ENCODE measurements at regions not wholly inside any gene's neighbourhood (a gene's known extent, or its start where the extent isn't known, plus 50 kb on each side); places are given as distances from the start of the nearest gene placed in this dataset.

GRCh38 chr20:63114006-63114692, 101.8 kb downstream of the YTHDF1 start:
- TF ChIP-seq CEBPB (IDR thresholded peaks at IDR 0.05) (no peak), YY1 (IDR thresholded peaks at IDR 0.05; ENCODE audit: low read depth) (no peak), RAD21 (IDR thresholded peaks at IDR 0.05; ENCODE audit: low read depth) (no peak), TAF1 (IDR thresholded peaks at IDR 0.05; ENCODE audit: low read depth) (no peak), NFIC (IDR thresholded peaks at IDR 0.05) (no peak), FOXM1 (IDR thresholded peaks at IDR 0.05; ENCODE audit: borderline replicate concordance, low read depth) (no peak), TEAD4 (IDR thresholded peaks at IDR 0.05) (no peak), CREB1 (IDR thresholded peaks at IDR 0.05; ENCODE audit: low read depth) (no peak), TCF12 (IDR thresholded peaks at IDR 0.05; ENCODE audit: low read depth) (no peak), REST (IDR thresholded peaks at IDR 0.05; ENCODE audit: low read depth) (no peak), EGR1 (IDR thresholded peaks at IDR 0.05) (no peak), EP300 (IDR thresholded peaks at IDR 0.05; ENCODE audit: borderline replicate concordance) (no peak), ZBTB7A (IDR thresholded peaks at IDR 0.05; ENCODE audit: low read depth) (no peak), USF1 (IDR thresholded peaks at IDR 0.05) (no peak)
- TF ChIP-seq, protein P1, sequence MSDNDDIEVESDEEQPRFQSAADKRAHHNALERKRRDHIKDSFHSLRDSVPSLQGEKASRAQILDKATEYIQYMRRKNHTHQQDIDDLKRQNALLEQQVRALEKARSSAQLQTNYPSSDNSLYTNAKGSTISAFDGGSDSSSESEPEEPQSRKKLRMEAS (IDR thresholded peaks at IDR 0.05), result no peak

GRCh38 chr20:63112491-63113219, 103.3 kb downstream of the YTHDF1 start:
- TF ChIP-seq CREB1 (IDR thresholded peaks at IDR 0.05; ENCODE audit: low read depth), result no peak
- TF ChIP-seq CEBPB (IDR thresholded peaks at IDR 0.05), result no peak
- no peak for TF ChIP-seq YY1 (IDR thresholded peaks at IDR 0.05; ENCODE audit: low read depth)
- no peak for TF ChIP-seq EGR1 (IDR thresholded peaks at IDR 0.05)
- no peak for TF ChIP-seq TCF12 (IDR thresholded peaks at IDR 0.05; ENCODE audit: low read depth)
- no peak for TF ChIP-seq USF1 (IDR thresholded peaks at IDR 0.05)
- no peak for TF ChIP-seq TAF1 (IDR thresholded peaks at IDR 0.05; ENCODE audit: low read depth)
- TF ChIP-seq REST (IDR thresholded peaks at IDR 0.05; ENCODE audit: low read depth), result no peak
- TF ChIP-seq ZBTB7A (IDR thresholded peaks at IDR 0.05; ENCODE audit: low read depth), result no peak
- no peak for TF ChIP-seq EP300 (IDR thresholded peaks at IDR 0.05; ENCODE audit: borderline replicate concordance)
- TF ChIP-seq, protein P1 (IDR thresholded peaks at IDR 0.05), result no peak

DNA sequence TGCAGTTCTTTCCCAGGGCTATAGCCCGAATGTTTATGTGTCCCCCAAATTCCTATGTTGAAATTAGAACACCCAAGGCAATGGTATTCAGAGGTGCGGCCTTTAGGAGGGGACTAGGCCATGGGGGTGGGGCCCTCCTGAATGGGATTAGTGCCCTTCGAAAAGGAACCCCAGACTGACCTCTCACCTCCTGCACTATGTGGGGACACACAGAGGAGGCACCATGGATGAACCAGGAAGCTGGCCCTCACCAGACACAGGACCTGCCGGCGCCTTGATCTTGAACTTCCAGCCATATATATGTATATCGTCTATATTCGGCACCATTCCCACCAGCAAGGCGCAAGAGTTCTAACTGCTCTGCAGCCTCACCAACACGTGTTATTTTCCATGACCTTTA, 101.5 kb upstream of the BHLHE23 start:
- TF ChIP-seq FOXM1 (IDR thresholded peaks at IDR 0.05; ENCODE audit: borderline replicate concordance, low read depth), result no peak

GRCh38 chr20:63107449-63108200, 100.9 kb upstream of the BHLHE23 start:
- no peak for TF ChIP-seq CEBPB (IDR thresholded peaks at IDR 0.05)
- TF ChIP-seq NFIC (IDR thresholded peaks at IDR 0.05), result no peak
- no peak for TF ChIP-seq RAD21 (IDR thresholded peaks at IDR 0.05; ENCODE audit: low read depth)
- TF ChIP-seq YY1 (IDR thresholded peaks at IDR 0.05; ENCODE audit: low read depth), result no peak
- no peak for TF ChIP-seq CREB1 (IDR thresholded peaks at IDR 0.05; ENCODE audit: low read depth)
- TF ChIP-seq TAF1 (IDR thresholded peaks at IDR 0.05; ENCODE audit: low read depth), result no peak
- TF ChIP-seq EGR1 (IDR thresholded peaks at IDR 0.05), result no peak
- TF ChIP-seq FOXM1 (IDR thresholded peaks at IDR 0.05; ENCODE audit: borderline replicate concordance, low read depth), result no peak
- no peak for TF ChIP-seq TCF12 (IDR thresholded peaks at IDR 0.05; ENCODE audit: low read depth)
- no peak for TF ChIP-seq USF1 (IDR thresholded peaks at IDR 0.05)
- no peak for TF ChIP-seq EP300 (IDR thresholded peaks at IDR 0.05; ENCODE audit: borderline replicate concordance)
- TF ChIP-seq ZBTB7A (IDR thresholded peaks at IDR 0.05; ENCODE audit: low read depth), result no peak
- TF ChIP-seq, protein P1 (IDR thresholded peaks at IDR 0.05), result no peak
- TF ChIP-seq TEAD4 (IDR thresholded peaks at IDR 0.05), result no peak
